ENCODE measurements at regions not wholly inside any gene's neighbourhood (a gene's known extent, or its start where the extent isn't known, plus 50 kb on each side); places are given as distances from the start of the nearest gene placed in this dataset.
"Not testable (repeated sequence)": the region's sequence is repeated elsewhere in the genome, so short reads cannot be mapped to it uniquely, and the experiment has no call there.

DNA sequence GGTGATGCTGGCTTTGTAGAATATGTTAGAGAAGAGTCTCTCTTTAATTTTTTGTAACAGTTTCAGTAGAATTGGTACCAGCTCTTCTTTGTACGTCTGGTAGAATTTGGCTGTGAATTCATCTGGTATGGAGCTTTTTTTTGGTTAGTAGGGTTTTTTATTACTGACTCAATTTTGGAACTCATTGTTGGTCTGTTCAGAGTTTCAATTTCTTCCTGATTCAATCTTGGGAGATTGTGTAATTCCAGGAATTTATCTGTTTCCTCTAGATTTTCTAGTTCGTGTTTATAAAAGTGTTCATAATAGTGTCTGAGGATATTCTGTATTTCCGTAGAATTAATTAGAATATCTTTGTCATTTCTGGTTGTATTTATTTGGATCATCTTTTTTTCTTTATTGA lies 943.5 kb downstream of the TRIB2 start:
- no peak for ATAC-seq (ENCODE audit: low FRiP score)
- DNase-seq (ENCODE audit: low spot score), result no peak
- TF ChIP-seq, protein P1, sequence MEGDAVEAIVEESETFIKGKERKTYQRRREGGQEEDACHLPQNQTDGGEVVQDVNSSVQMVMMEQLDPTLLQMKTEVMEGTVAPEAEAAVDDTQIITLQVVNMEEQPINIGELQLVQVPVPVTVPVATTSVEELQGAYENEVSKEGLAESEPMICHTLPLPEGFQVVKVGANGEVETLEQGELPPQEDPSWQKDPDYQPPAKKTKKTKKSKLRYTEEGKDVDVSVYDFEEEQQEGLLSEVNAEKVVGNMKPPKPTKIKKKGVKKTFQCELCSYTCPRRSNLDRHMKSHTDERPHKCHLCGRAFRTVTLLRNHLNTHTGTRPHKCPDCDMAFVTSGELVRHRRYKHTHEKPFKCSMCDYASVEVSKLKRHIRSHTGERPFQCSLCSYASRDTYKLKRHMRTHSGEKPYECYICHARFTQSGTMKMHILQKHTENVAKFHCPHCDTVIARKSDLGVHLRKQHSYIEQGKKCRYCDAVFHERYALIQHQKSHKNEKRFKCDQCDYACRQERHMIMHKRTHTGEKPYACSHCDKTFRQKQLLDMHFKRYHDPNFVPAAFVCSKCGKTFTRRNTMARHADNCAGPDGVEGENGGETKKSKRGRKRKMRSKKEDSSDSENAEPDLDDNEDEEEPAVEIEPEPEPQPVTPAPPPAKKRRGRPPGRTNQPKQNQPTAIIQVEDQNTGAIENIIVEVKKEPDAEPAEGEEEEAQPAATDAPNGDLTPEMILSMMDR (IDR thresholded peaks at IDR 0.05), result no peak

DNA sequence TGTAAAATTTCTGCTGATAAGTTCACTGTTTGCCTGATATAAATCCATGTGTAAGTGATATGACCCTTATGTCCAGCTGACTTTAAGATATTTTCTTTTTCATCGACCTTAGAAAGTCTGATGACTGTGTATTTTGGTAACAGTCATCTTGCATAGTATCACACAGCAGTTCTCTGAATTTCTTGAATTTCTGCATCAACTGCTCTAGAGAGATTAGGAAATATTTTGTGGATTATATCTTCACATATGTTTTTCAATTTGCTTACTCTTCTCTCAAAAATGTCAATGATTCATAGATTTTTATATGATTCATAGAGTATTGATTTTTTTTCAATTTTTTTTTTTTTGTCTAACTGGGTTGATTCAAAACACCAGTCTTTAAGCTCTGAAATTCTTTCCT lies 945.3 kb downstream of the TRIB2 start:
- no peak for ATAC-seq (ENCODE audit: low FRiP score)
- TF ChIP-seq, protein P1 (IDR thresholded peaks at IDR 0.05), result no peak
- DNase-seq (ENCODE audit: low spot score), result no peak

DNA sequence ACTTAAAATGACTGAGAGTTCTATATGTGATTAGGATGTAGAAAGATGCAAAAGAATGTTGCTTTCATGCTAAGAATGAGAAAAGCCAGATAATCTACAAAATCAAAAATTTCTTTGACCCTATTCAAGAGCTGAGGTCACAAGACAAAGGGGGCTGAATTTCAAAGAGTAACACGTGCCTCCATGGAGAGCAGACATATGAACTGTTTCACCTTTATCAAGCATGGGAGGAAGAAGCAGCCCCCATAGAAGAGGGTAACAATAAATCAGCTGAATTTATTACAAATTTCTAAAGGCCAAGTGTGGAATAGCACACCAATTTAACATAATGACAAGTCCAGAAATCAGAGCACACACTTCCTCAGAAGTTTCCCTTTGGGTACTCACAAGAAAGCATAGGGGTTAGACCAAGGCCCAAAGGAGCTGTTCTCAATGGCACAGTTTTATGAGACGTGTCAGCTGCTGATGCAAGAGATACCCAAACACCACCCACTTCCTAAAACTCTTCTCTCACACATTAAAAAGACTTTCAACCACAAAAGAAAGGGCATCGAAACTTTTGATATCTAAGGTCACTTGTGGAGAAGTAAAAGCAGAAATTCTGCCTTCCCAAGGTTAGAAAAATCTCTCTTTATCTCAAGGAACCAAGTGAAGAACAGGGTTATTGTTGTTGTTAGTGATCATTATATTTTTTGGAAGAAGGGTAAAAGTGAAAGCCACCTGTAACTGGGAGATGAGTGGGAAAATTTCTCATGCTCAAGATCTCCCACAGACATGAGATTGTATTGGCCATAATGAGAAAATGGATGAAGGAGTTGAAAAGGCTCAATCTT lies 950.1 kb downstream of the TRIB2 start:
- no peak for ATAC-seq (ENCODE audit: low FRiP score)
- no peak for DNase-seq (ENCODE audit: low spot score)
- TF ChIP-seq, protein P1 (IDR thresholded peaks at IDR 0.05), result no peak

DNA sequence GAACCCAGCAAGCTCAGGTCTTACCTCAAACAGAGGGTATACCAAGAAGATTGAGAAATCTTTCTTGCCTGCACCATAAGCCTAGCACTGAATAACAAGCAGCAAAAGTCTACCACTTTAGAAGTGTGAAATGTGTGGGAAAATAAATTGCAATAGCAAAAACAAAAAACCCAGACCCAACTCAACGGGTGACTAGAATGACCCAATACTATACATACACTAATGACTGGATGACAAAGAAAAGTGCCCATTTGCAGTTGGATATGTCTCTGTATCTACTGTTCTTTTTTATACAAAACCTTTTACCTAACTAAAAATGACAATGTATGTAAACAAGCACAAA lies 950.6 kb downstream of the TRIB2 start:
- DNase-seq (ENCODE audit: low spot score) (no peak), ATAC-seq (ENCODE audit: low FRiP score) (no peak)
- TF ChIP-seq, protein P1 (IDR thresholded peaks at IDR 0.05), result no peak

DNA sequence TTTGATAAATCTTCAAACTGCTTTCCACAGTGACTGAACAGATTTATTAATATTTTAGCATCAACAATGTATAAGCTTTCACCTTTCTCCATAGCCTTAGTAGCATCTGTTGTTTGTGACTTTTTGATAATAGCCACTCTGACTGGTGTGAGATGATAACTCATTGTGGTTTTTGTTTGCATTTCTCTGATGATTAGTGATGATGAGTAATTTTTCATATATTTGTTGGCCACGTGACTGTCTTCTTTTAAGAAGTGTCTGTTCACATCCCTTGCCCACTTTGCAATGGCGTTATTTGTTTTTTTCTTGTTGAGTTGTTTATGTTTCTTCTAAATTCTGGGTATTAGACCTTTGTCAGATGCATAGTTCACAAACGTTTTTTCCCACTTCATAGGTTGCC lies 952.9 kb downstream of the TRIB2 start:
- no peak for DNase-seq (ENCODE audit: low spot score)
- ATAC-seq (ENCODE audit: low FRiP score), result no peak
- TF ChIP-seq, protein P1 (IDR thresholded peaks at IDR 0.05), result no peak

DNA sequence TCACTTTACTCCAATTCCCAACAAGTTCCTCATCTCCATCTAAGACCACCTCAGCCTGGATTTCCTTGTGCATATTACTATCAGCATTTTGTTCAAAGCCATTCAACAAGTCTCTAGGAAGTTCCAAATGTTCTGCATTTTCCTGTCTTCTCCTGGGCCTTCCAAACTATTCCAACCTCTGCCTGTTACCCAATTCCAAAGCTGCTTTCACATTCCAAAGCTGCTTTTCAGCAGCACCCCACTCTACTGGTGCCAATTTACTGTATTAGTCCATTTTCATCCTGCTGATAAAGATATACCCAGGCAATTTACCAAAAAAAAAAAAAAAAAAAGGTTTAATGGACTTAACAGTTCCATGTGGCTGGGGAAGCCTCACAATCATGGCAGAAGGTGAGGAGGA lies 957.1 kb downstream of the TRIB2 start:
- not testable (repeated sequence) for ATAC-seq (ENCODE audit: low FRiP score); DNase-seq (ENCODE audit: low spot score)

DNA sequence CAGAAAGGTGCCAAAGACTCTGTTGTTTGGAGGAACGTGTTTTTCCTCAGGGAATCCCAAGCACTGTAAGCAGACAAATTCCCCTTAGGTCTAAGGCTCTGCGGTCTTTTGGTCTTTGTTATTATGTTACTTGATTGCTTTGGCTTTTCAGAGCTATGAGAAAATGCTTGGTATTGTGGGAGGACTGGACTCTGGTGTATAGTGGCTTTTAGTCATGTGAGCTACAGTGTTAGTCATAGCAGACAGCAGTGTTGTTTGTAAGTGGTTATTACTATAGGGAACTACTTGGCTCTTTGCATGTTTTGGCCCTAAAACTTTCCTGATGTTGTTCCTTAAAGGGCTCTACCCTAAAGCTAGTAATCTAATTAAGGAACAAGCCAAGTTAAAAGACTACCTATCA lies 956.2 kb upstream of the LRATD1 start:
- ATAC-seq (ENCODE audit: low FRiP score) (no peak), DNase-seq (ENCODE audit: low spot score) (no peak)

More for the DNA sequence above, 956.2 kb upstream of the LRATD1 start:
- TF ChIP-seq, protein P1 (IDR thresholded peaks at IDR 0.05), result no peak

All from omental fat pad (tissue), 3 donors.